GM12872 (cell line): ENCODE measurements at regions not wholly inside any gene's neighbourhood (a gene's known extent, or its start where the extent isn't known, plus 50 kb on each side); places are given as distances from the start of the nearest gene placed in this dataset.

Experiments
- CTCF ChIP-seq: IDR thresholded peaks from 3 replicates; pipeline ENCODE4 v1.5.1; 2011; ENCODE audit warnings: low read depth, mild to moderate bottlenecking, low read length, moderate library complexity; ENCODE audit not compliant: insufficient read depth

DNA sequence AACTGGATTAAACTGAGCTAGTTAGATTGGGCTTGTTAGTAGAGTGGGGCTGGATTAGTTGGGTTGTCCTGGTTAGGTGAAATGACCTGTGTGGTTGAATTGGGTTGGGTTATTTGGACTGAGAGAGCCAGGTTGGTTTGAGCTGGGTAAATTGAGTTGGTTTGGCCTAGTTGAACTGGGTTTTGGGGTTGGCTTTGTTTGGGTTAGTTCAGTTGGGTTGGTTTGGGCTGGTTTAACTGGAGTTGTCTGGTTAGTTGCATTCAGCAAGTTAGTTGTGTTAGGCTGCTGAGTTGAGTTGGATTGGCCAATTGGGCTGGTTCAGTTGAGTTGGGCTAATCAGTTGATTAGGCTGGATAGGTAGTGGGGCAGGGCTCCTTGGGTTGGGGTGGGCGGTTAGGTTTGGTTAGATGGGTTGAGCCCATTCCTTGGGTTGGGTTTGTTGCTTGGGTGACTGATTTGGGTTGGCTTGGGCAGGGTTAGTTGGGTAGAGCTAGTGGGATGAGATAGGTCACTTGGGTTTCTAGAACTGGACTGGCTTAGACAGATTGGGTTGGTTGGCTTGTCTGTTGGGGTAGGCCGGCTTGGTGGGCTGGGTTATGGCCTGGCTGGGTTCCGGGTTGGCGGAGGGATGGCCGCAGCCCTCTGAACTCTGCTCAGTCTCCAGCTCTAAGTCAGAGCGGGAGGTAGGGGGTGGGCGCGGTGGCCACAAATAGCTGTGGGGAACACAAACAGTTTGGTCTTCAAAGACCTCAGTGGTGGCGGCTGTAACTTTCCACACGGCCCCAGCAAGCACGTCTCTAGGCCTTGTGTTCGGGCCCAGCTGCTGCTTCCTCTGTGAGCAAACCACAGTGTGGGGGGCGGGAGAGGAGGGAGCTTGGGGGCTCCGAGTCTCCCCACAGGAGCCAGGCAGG, 67.2 kb upstream of the RUNX3 start:
- no peak for TF ChIP-seq CTCF

DNA sequence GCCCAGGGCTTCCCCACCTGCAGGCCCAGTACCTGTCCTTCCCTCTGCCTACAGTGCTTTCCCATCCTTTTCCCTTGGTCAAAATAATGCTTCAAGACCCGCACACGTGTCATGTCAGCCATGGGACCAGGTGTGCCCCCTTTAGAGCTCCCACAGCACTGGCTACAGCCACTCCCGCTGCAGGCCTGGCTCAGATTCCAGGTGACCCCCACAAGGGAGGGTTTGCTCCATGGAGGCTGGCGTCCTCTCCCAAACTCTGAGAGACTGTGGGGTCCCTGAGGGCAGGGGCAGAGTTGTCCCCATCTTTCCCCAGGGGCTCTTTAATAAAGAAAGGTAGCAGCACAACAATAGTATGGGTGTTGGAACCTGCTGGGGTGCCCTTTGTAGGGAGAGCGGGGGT, 66.4 kb upstream of the RUNX3 start:
- TF ChIP-seq CTCF, result no peak

DNA sequence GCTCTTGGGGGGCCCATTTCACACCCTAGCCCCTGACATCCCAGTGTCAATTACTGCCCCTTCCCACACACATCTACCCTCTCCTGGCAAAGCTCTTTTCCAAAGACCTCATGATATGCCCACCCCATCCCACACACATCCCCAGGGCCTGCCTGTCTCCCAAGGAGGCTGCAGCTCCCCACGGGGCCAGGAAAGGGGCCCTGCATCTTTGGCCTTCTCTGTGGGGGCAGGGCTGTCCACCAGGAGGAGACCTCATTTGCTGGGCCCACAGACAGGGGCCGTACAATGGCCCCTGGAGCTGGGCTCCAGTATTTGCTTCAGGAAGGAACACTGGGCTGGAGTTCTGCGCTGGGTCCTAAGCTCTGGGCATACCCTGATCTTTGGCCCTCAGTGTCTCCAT, 65.6 kb upstream of the RUNX3 start:
- TF ChIP-seq CTCF, result no peak

- no peak for TF ChIP-seq CTCF
Observed at GRCh38 chr1:24995140-24995539, 65.1 kb upstream of the RUNX3 start.

DNA sequence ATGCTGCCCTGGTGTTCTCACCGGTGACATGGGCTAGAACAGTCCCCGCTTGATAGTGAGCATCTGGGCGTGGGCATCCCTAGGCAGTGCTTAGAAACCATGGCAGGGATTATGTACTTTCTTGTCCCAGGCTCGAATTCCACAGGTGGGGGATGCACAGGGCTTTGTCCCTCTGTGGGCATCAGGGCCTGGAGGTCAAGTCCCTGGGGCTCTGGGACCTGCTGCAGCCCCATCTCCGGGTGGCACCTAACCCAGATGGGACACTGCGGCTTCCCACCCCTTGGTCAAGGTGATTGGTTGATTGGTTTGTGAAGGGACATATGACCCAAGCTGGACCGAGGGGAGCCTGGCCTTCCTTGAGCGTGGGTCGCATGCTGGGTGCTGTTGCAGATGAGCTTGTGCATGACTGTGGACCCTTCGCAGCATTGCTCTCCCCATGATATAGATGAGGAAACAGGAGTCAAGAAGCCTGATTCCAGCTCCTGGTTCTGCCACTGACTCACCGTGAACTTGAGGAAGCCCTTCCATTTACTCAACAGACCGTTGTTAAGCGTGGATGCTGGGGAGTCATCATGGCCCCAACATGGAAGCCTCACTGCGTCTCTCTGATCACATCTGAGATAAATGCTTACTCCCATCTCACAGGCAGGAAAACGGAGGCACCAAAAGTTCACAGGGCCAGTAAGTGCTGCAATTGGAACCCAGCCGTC, 64.0 kb upstream of the RUNX3 start:
- TF ChIP-seq CTCF, result no peak

GRCh38 chr1:24992761-24993211, 62.7 kb upstream of the RUNX3 start:
- no peak for TF ChIP-seq CTCF

DNA sequence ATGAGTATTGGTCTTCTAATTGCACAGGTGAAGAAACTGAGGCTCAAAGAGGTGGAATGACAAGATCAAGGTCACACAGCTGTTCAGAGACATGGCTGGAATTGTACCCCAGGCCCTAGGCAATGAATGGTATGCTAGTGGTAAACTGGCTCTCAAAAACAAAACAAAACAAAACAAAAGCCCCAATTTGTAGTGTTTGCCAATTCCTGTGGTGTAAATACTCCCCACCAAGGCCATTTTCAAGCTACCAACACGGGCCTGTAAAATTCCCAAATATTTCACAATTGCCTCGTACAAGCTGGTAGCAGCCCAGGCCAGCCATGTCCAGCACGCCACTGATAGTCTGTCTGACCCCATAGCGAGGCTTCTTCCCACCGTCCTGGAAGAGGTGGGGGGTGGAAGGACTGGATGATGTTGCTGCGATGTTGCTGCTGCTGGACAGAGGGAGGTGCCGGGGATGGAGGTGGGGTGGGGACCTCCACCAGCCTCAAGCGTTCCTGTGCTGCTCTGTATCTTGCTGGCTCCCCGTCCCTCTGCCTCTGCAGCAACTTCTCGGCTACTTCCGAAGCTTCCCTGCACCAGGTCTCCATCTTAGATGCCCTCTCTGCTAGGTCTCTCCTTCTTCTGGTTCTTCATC, 62.2 kb upstream of the RUNX3 start:
- TF ChIP-seq CTCF, result no peak
